GM12878 (cell line): ENCODE measurements at regions not wholly inside any gene's neighbourhood (a gene's known extent, or its start where the extent isn't known, plus 50 kb on each side); places are given as distances from the start of the nearest gene placed in this dataset.
A peak's percentile ranks its signal among the peaks of the same experiment; 100 is the strongest.

ENCODE experiments used
- ATAC-seq: fragments of 200-7000 bp; cut with Tn5 transposase; 3 replicates; pipeline ENCODE4 v1.9.1; 2020; ENCODE audit warnings: mild to moderate bottlenecking, moderate library complexity
- BruUV-seq: library from RNA; stranded (reverse); fragments of 400-500 nt; replicated peaks from 2 replicates; lab custom pipeline; 2021; lab: Mats Ljungman, UMichigan
- CTCF ChIA-PET: fragments of 300-600 bp; sonication (Branson Sonifier 250); formaldehyde crosslinking; extraction: SDS; loops from one replicate; lab custom pipeline; 2021; ENCODE audit warnings: inconsistent platforms; lab: Yijun Ruan, JAX
- POLR2A ChIA-PET: fragments of 350-600 bp; formaldehyde crosslinking; extraction: SDS; loops from one replicate; lab custom pipeline; 2021; ENCODE audit warnings: inconsistent platforms; lab: Charles Lee
- RAD21 ChIA-PET: fragments of 300-600 bp; sonication (Branson Sonifier 250); formaldehyde crosslinking; loops from one replicate; lab custom pipeline; 2023; ENCODE audit warnings: antibody characterized with exemption; ENCODE audit not compliant: unreplicated experiment; lab: Charles Lee
- SMC1A ChIA-PET: fragments of 300-600 bp; sonication (Branson Sonifier 250); formaldehyde crosslinking; loops from one replicate; lab custom pipeline; 2023; ENCODE audit not compliant: unreplicated experiment, uncharacterized antibody; lab: Charles Lee
- DNase-seq: peaks from one replicate; pipeline ENCODE4 v3.0.0-alpha.2; 2011; ENCODE audit warnings: low read depth, low spot score
- FAIRE-seq: peaks from 3 replicates; lab custom pipeline; 2011; peaks lifted over from hg19 to GRCh38; lab: Jason Lieb, UNC
- H2AFZ ChIP-seq: 2 replicates; pipeline ENCODE4 v1.6.0; 2011; ENCODE audit warnings: low read depth, low read length, control low read depth; ENCODE audit not compliant: control insufficient read depth
- H3K27ac ChIP-seq: 2 replicates; pipeline ENCODE4 v1.5.1; 2011; ENCODE audit warnings: control low read depth; ENCODE audit not compliant: control insufficient read depth, insufficient read depth
- H3K27me3 ChIP-seq, 2 experiments: replicated peaks in 1 of 2; 2 replicates each; pipeline versions ENCODE4 v1.6.0 to v1.6.1; 2011; ENCODE audit warnings: low read length in 1 of 2; ENCODE audit not compliant: control insufficient read depth in 2 of 2, insufficient read depth in 2 of 2
- H3K36me3 ChIP-seq, 2 experiments: 2 replicates each; pipeline ENCODE4 v1.5.1; 2011; ENCODE audit warnings: low read length in 1 of 2; ENCODE audit not compliant: control insufficient read depth in 2 of 2, insufficient read depth in 2 of 2
- H3K4me1 ChIP-seq: 2 replicates; pipeline ENCODE4 v1.6.1; 2011; ENCODE audit warnings: mild to moderate bottlenecking, low read length, moderate library complexity, mixed read lengths; ENCODE audit not compliant: control insufficient read depth, insufficient read depth
- H3K4me2 ChIP-seq: 2 replicates; pipeline ENCODE4 v1.6.0; 2011; ENCODE audit warnings: control low read depth; ENCODE audit not compliant: control insufficient read depth, insufficient read depth
- H3K4me3 ChIP-seq: fragments of 200-600 bp; sonication (generic); 2 replicates; pipeline ENCODE4 v1.5.1; 2016
- H3K79me2 ChIP-seq: 2 replicates; pipeline ENCODE4 v1.6.0; 2011; ENCODE audit warnings: low read length; ENCODE audit not compliant: control insufficient read depth, insufficient read depth
- H3K9ac ChIP-seq: 2 replicates; pipeline ENCODE4 v1.8.0; 2011; ENCODE audit warnings: low read length, control low read depth, mixed read lengths; ENCODE audit not compliant: control insufficient read depth, insufficient read depth
- H3K9me3 ChIP-seq: replicated peaks from 3 replicates; pipeline ENCODE4 v1.5.1; 2011; ENCODE audit warnings: mild to moderate bottlenecking, low read length; ENCODE audit not compliant: control insufficient read depth, insufficient read depth
- H4K20me1 ChIP-seq: 2 replicates; pipeline ENCODE4 v1.6.0; 2011; ENCODE audit not compliant: control insufficient read depth, insufficient read depth
- EZH2 ChIP-seq: IDR thresholded peaks from 2 replicates; pipeline ENCODE4 v1.6.1; 2012; ENCODE audit warnings: low read depth, mild to moderate bottlenecking, control low read depth, inconsistent platforms, low read length, borderline replicate concordance; ENCODE audit not compliant: control insufficient read depth
- FOXK2 ChIP-seq: fragments of 450-650 bp; IDR thresholded peaks from 2 replicates; pipeline ENCODE4 v1.6.1; 2017; ENCODE audit warnings: mild to moderate bottlenecking, moderate library complexity
- JUND ChIP-seq: IDR thresholded peaks from 2 replicates; pipeline ENCODE4 v1.6.1; 2012; ENCODE audit warnings: low read depth, mild to moderate bottlenecking, low read length, improper control_type of control experiment, moderate library complexity
- MYB ChIP-seq: fragments of 150-350 bp; IDR thresholded peaks from 2 replicates; pipeline ENCODE4 v1.6.1; 2014; ENCODE audit warnings: mild to moderate bottlenecking, low read depth, low read length, borderline replicate concordance
- POLR2A ChIP-seq: IDR thresholded peaks from 2 replicates; pipeline ENCODE4 v1.6.1; 2011; ENCODE audit warnings: low read depth, mild to moderate bottlenecking, low read length
- SMAD1 ChIP-seq: fragments of 450-650 bp; IDR thresholded peaks from 2 replicates; pipeline ENCODE4 v1.6.1; 2018; ENCODE audit warnings: mild to moderate bottlenecking, low read depth; ENCODE audit not compliant: partially characterized antibody
- SREBF1 ChIP-seq: IDR thresholded peaks from 2 replicates; pipeline ENCODE4 v1.6.1; 2012; ENCODE audit warnings: mild to moderate bottlenecking, low read length
- TCF3 ChIP-seq: IDR thresholded peaks from 2 replicates; pipeline ENCODE4 v1.6.1; 2012; ENCODE audit warnings: low read depth, mild to moderate bottlenecking, low read length, borderline replicate concordance; ENCODE audit not compliant: insufficient read depth
- WGBS: methylation state at CpG from one replicate; pipeline ENCODE4 v1.1.6; 2016; ENCODE audit warnings: low lambda C conversion rate; ENCODE audit not compliant: insufficient replicate concordance, insufficient coverage; ENCODE audit errors: missing lambda C conversion rate; 5-methylcytosine and 5-hydroxymethylcytosine counted together
- in situ Hi-C: fragments of 300-500 bp; cut with MboI; formaldehyde crosslinking; loops from 9 replicates; pipeline ENCODE4 v1.14.3; 2018; ENCODE audit warnings: mixed read lengths
- intact Hi-C: fragments of 100-400 bp; cut with micrococcal nuclease; formaldehyde crosslinking; loops from one replicate; pipeline ENCODE4 v1.14.2; 2022; ENCODE audit not compliant: unreplicated experiment
- TF ChIP-seq, protein P1 (sequence below): fragments of 450-650 bp; formaldehyde crosslinking; IDR thresholded peaks from 2 replicates; pipeline ENCODE4 v1.4.0; 2022; ENCODE audit warnings: mild to moderate bottlenecking, moderate library complexity
- TF ChIP-seq, protein P2 (sequence below): IDR thresholded peaks from 2 replicates; pipeline ENCODE4 v1.6.1; 2011; ENCODE audit warnings: borderline replicate concordance, low read depth, mild to moderate bottlenecking, moderate library complexity, mixed read lengths, low read length; ENCODE audit not compliant: insufficient read depth; ENCODE audit errors: extremely low read length
- TF ChIP-seq, protein P3 (sequence below): IDR thresholded peaks from 2 replicates; pipeline ENCODE4 v1.6.1; 2012; ENCODE audit warnings: improper control_type of control experiment, low read depth, low read length; ENCODE audit not compliant: insufficient replicate concordance
- TF ChIP-seq, protein P4 (sequence below): fragments of 450-650 bp; IDR thresholded peaks from 2 replicates; pipeline ENCODE4 v1.6.1; 2016; ENCODE audit warnings: mild to moderate bottlenecking

DNA sequence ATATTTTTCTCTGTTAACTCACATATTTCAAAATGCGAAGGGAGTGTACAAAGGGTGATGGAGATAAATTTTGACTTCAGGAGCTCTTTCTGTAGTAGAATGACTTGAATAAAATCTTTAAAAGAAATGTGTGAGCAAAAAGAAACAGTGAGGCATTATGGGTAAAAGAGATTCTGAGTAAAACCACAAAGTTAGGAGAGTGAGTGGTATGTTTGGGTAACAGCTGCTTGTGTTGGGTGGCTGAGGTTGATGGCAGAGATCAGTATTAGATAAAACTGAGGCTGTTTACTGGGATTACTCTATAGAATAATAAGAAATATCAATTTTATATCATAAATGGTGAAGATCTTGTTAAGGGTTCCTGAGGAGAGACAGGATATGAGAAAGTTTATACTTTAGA lies 434.2 kb upstream of the AMOT start:
- ATAC-seq (0 out of 3 replicates have a peak, but pooled peaks have one; percentile 29), DNase-seq (no peak)
- Histone ChIP-seq H3K9me3 (no peaks in the 10 kb centered on the region), H3K27me3 (no peaks in the 10 kb centered on the region), H3K4me1 (no peaks in the 10 kb centered on the region)
- no TSS peak for BruUV-seq
- RAD21 ChIA-PET: no interaction called here
- TF ChIP-seq SMAD1 (no peak), JUND (no peak), TCF3 (no peak), MYB (no peak), SREBF1 (no peak), POLR2A (no peak), EZH2 (no peak), FOXK2 (no peak)
- TF ChIP-seq, protein P1, sequence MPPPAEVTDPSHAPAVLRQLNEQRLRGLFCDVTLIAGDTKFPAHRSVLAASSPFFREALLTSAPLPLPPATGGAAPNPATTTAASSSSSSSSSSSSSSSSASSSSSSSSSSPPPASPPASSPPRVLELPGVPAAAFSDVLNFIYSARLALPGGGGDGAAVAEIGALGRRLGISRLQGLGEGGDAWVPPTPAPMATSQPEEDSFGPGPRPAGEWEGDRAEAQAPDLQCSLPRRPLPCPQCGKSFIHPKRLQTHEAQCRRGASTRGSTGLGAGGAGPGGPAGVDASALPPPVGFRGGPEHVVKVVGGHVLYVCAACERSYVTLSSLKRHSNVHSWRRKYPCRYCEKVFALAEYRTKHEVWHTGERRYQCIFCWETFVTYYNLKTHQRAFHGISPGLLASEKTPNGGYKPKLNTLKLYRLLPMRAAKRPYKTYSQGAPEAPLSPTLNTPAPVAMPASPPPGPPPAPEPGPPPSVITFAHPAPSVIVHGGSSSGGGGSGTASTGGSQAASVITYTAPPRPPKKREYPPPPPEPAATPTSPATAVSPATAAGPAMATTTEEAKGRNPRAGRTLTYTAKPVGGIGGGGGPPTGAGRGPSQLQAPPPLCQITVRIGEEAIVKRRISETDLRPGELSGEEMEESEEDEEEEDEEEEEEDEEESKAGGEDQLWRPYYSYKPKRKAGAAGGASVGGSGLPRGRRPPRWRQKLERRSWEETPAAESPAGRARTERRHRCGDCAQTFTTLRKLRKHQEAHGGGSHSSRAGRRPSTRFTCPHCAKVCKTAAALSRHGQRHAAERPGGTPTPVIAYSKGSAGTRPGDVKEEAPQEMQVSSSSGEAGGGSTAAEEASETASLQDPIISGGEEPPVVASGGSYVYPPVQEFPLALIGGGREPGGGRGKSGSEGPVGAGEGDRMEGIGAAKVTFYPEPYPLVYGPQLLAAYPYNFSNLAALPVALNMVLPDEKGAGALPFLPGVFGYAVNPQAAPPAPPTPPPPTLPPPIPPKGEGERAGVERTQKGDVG (CRISPR knock-in tag): no peak
- TF ChIP-seq, protein P2, sequence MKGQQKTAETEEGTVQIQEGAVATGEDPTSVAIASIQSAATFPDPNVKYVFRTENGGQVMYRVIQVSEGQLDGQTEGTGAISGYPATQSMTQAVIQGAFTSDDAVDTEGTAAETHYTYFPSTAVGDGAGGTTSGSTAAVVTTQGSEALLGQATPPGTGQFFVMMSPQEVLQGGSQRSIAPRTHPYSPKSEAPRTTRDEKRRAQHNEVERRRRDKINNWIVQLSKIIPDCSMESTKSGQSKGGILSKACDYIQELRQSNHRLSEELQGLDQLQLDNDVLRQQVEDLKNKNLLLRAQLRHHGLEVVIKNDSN: no peak
- TF ChIP-seq, protein P3, sequence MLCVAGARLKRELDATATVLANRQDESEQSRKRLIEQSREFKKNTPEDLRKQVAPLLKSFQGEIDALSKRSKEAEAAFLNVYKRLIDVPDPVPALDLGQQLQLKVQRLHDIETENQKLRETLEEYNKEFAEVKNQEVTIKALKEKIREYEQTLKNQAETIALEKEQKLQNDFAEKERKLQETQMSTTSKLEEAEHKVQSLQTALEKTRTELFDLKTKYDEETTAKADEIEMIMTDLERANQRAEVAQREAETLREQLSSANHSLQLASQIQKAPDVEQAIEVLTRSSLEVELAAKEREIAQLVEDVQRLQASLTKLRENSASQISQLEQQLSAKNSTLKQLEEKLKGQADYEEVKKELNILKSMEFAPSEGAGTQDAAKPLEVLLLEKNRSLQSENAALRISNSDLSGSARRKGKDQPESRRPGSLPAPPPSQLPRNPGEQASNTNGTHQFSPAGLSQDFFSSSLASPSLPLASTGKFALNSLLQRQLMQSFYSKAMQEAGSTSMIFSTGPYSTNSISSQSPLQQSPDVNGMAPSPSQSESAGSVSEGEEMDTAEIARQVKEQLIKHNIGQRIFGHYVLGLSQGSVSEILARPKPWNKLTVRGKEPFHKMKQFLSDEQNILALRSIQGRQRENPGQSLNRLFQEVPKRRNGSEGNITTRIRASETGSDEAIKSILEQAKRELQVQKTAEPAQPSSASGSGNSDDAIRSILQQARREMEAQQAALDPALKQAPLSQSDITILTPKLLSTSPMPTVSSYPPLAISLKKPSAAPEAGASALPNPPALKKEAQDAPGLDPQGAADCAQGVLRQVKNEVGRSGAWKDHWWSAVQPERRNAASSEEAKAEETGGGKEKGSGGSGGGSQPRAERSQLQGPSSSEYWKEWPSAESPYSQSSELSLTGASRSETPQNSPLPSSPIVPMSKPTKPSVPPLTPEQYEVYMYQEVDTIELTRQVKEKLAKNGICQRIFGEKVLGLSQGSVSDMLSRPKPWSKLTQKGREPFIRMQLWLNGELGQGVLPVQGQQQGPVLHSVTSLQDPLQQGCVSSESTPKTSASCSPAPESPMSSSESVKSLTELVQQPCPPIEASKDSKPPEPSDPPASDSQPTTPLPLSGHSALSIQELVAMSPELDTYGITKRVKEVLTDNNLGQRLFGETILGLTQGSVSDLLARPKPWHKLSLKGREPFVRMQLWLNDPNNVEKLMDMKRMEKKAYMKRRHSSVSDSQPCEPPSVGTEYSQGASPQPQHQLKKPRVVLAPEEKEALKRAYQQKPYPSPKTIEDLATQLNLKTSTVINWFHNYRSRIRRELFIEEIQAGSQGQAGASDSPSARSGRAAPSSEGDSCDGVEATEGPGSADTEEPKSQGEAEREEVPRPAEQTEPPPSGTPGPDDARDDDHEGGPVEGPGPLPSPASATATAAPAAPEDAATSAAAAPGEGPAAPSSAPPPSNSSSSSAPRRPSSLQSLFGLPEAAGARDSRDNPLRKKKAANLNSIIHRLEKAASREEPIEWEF: no peak
- TF ChIP-seq, protein P4, sequence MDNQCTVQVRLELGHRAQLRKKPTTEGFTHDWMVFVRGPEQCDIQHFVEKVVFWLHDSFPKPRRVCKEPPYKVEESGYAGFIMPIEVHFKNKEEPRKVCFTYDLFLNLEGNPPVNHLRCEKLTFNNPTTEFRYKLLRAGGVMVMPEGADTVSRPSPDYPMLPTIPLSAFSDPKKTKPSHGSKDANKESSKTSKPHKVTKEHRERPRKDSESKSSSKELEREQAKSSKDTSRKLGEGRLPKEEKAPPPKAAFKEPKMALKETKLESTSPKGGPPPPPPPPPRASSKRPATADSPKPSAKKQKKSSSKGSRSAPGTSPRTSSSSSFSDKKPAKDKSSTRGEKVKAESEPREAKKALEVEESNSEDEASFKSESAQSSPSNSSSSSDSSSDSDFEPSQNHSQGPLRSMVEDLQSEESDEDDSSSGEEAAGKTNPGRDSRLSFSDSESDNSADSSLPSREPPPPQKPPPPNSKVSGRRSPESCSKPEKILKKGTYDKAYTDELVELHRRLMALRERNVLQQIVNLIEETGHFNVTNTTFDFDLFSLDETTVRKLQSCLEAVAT: no peak
- TF ChIP-seq, all 136 proteins: peak for 0
- Histone ChIP-seq H3K27ac (no peak overlapping the region), H3K4me3 (no peak overlapping the region), H3K79me2 (no peaks in the 10 kb centered on the region), H2AFZ (no peak overlapping the region), H3K4me2 (no peak overlapping the region), H4K20me1 (no peaks in the 10 kb centered on the region), H3K36me3 (no peaks in the 10 kb centered on the region), H3K9ac (no peak overlapping the region)
- FAIRE-seq: no peak
- POLR2A ChIA-PET: no interaction called here
- SMC1A ChIA-PET: interaction anchor here (1.0 kb wide), 1 partner anchor 14 kb away, joined by 3 read pairs; no protein-coding TSS in a partner anchor
- 43% methylated on average over 1 of the region's 1 CpG for WGBS
- in situ Hi-C loops (no loop called here), intact Hi-C loops (no loop called here)
- CTCF ChIA-PET: no interaction called here
